Astrocyte of the spinal cord (primary cell): ENCODE measurements at regions not wholly inside any gene's neighbourhood (a gene's known extent, or its start where the extent isn't known, plus 50 kb on each side); places are given as distances from the start of the nearest gene placed in this dataset.
A peak's percentile ranks its signal among the peaks of the same experiment; 100 is the strongest.

Experiments
- DNase-seq: peaks from one replicate; pipeline ENCODE4 v3.0.0; 2011; ENCODE audit warnings: low read depth, low spot score
- H3K4me3 ChIP-seq: 2 replicates; pipeline ENCODE4 v1.5.1; 2011; ENCODE audit warnings: low read depth, mild to moderate bottlenecking, low read length, moderate library complexity
- CTCF ChIP-seq: IDR thresholded peaks from 2 replicates; pipeline ENCODE4 v1.5.1; 2012; ENCODE audit warnings: low read depth, mild to moderate bottlenecking, low read length, inconsistent platforms
- in situ Hi-C: cut with HindIII; loops from 2 replicates; pipeline ENCODE4 v1.10.0; 2017; ENCODE audit warnings: low sequenced_read_pairs

GRCh38 chr10:44820094-44820493 is 91.0 kb upstream of the TMEM72 start:
- H3K4me3 ChIP-seq: no peak overlapping the region
- TF ChIP-seq CTCF: no peak
- DNase-seq: no peak
- in situ Hi-C loops: no loop called here

- H3K4me3 ChIP-seq: no peak overlapping the region
- no peak for DNase-seq
- no peak for TF ChIP-seq CTCF
- in situ Hi-C loops: no loop called here
These were observed 89.8 kb upstream of the TMEM72 start for GRCh38 chr10:44821290-44821689.

- no peak overlapping the region for H3K4me3 ChIP-seq
- TF ChIP-seq CTCF: no peak
- in situ Hi-C loops: no loop called here
- DNase-seq: no peak
These were observed 88.8 kb upstream of the TMEM72 start for GRCh38 chr10:44822349-44822748.

GRCh38 chr10:44822966-44823365 is 88.2 kb upstream of the TMEM72 start:
- no peak for DNase-seq
- no peak for TF ChIP-seq CTCF
- no peak overlapping the region for H3K4me3 ChIP-seq
- in situ Hi-C loops: no loop called here

- H3K4me3 ChIP-seq: no peak overlapping the region
- in situ Hi-C loops: no loop called here
These were observed 86.5 kb upstream of the TMEM72 start for GRCh38 chr10:44824607-44825006.

GRCh38 chr10:44827431-44828006 is 83.6 kb upstream of the TMEM72 start:
- no peak overlapping the region for H3K4me3 ChIP-seq
- TF ChIP-seq CTCF: no peak
- in situ Hi-C loops: no loop called here
- peak; percentile 45 for DNase-seq

More at GRCh38 chr10:44824607-44825006, 86.5 kb upstream of the TMEM72 start:
- no peak for DNase-seq
- TF ChIP-seq CTCF: no peak
